Transverse colon (tissue), 3 donors: ENCODE measurements at regions not wholly inside any gene's neighbourhood (a gene's known extent, or its start where the extent isn't known, plus 50 kb on each side); places are given as distances from the start of the nearest gene placed in this dataset.

Experiments
- CTCF ChIP-seq, 5 experiments: fragments of 200-600 bp in 3 of 5; fragments of 450-650 bp in 2 of 5; sonication (generic) in 3 of 5; IDR thresholded peaks; 1 replicate in 2 of 5; 2 replicates in 3 of 5; pipeline ENCODE4 v1.5.1; 2016 to 2017; ENCODE audit warnings: antibody characterized with exemption in 5 of 5, inconsistent platforms in 3 of 5, mild to moderate bottlenecking in 2 of 5, moderate library complexity in 1 of 5
- EP300 ChIP-seq: sonication (generic); formaldehyde crosslinking; IDR thresholded peaks from one replicate; pipeline ENCODE4 v1.6.1; 2017; ENCODE audit warnings: antibody characterized with exemption, low read depth

GRCh38 chr3:179509701-179510100 lies 53.0 kb upstream of the ACTL6A start:
- TF ChIP-seq EP300: no peak
- TF ChIP-seq CTCF (IDR thresholded peaks at IDR 0.05): no peak
